Mesenchymal stem cell (in vitro differentiated cells and primary cell): ENCODE measurements at regions not wholly inside any gene's neighbourhood (a gene's known extent, or its start where the extent isn't known, plus 50 kb on each side); places are given as distances from the start of the nearest gene placed in this dataset.

Experiments
- DNase-seq: peaks from one replicate; pipeline ENCODE4 v3.0.0-alpha.2; 2013
- H2AFZ ChIP-seq: one replicate; pipeline ENCODE4 v1.6.1; 2013; ENCODE audit warnings: low read depth, mild to moderate bottlenecking, control low read depth, inconsistent platforms, low read length, moderate library complexity
- H2AK5ac ChIP-seq: 2 replicates; pipeline ENCODE4 v1.6.1; 2013; ENCODE audit warnings: low read length, moderate library complexity, mild to moderate bottlenecking, inconsistent platforms; ENCODE audit not compliant: severe bottlenecking
- H2BK120ac ChIP-seq: one replicate; pipeline ENCODE4 v1.6.1; 2013; ENCODE audit warnings: low read depth, mild to moderate bottlenecking, inconsistent platforms, low read length, moderate library complexity
- H2BK12ac ChIP-seq, 2 experiments: one replicate each; pipeline ENCODE4 v1.6.1; 2013; ENCODE audit warnings: inconsistent platforms in 2 of 2, low read length in 2 of 2, mild to moderate bottlenecking in 2 of 2, moderate library complexity in 2 of 2, control low read depth in 1 of 2
- H2BK15ac ChIP-seq: one replicate; pipeline ENCODE4 v1.6.1; 2013; ENCODE audit warnings: mild to moderate bottlenecking, low read depth, inconsistent platforms; ENCODE audit not compliant: poor library complexity, severe bottlenecking
- H2BK5ac ChIP-seq: 2 replicates; pipeline ENCODE4 v1.6.1; 2013; ENCODE audit warnings: low read depth, mild to moderate bottlenecking, low read length, control low read depth, inconsistent platforms; ENCODE audit not compliant: poor library complexity, severe bottlenecking
- H3K14ac ChIP-seq, 2 experiments: one replicate each; pipeline ENCODE4 v1.6.1; 2013; ENCODE audit warnings: inconsistent platforms in 2 of 2, low read length in 2 of 2, control low read depth in 1 of 2, mild to moderate bottlenecking in 1 of 2, moderate library complexity in 1 of 2
- H3K18ac ChIP-seq, 2 experiments: one replicate each; pipeline ENCODE4 v1.6.1; 2013; ENCODE audit warnings: inconsistent platforms in 2 of 2, low read length in 2 of 2, control low read depth in 1 of 2, low read depth in 1 of 2, mild to moderate bottlenecking in 1 of 2
- H3K23ac ChIP-seq, 2 experiments: one replicate each; pipeline ENCODE4 v1.6.1; 2013; ENCODE audit warnings: inconsistent platforms in 2 of 2, low read length in 2 of 2, mild to moderate bottlenecking in 2 of 2, moderate library complexity in 2 of 2, control low read depth in 1 of 2
- H3K27ac ChIP-seq: 2 replicates; pipeline ENCODE4 v1.5.1; 2013; ENCODE audit warnings: mild to moderate bottlenecking, moderate library complexity, low read length, control low read depth, inconsistent platforms; ENCODE audit not compliant: poor library complexity, severe bottlenecking
- H3K27me3 ChIP-seq, 2 experiments: 2 replicates each; pipeline versions ENCODE4 v1.6.1 to v1.7.0; 2013; ENCODE audit warnings: low read length in 2 of 2, mild to moderate bottlenecking in 2 of 2, moderate library complexity in 2 of 2, control low read depth in 1 of 2, inconsistent platforms in 1 of 2; ENCODE audit not compliant: control insufficient read depth in 1 of 2, insufficient read depth in 1 of 2
- H3K36me3 ChIP-seq, 2 experiments: 2 replicates each; pipeline versions ENCODE4 v1.6.1 to v1.7.0; 2013; ENCODE audit warnings: low read length in 2 of 2, control low read depth in 1 of 2, inconsistent platforms in 1 of 2, low read depth in 1 of 2, mild to moderate bottlenecking in 1 of 2; ENCODE audit not compliant: insufficient read depth in 2 of 2, control insufficient read depth in 1 of 2
- H3K4ac ChIP-seq, 2 experiments: one replicate each; pipeline ENCODE4 v1.6.1; 2013; ENCODE audit warnings: inconsistent platforms in 2 of 2, low read length in 2 of 2, mild to moderate bottlenecking in 2 of 2, moderate library complexity in 2 of 2, control low read depth in 1 of 2, low read depth in 1 of 2
- H3K4me1 ChIP-seq: 2 replicates; pipeline ENCODE4 v1.6.1; 2013; ENCODE audit warnings: low read depth, low read length, control low read depth; ENCODE audit not compliant: control insufficient read depth, insufficient read depth
- H3K4me2 ChIP-seq: 2 replicates; pipeline ENCODE4 v1.6.1; 2013; ENCODE audit warnings: low read length, mild to moderate bottlenecking, inconsistent platforms; ENCODE audit not compliant: poor library complexity, severe bottlenecking
- H3K4me3 ChIP-seq, 2 experiments: 2 replicates each; pipeline versions ENCODE4 v1.5.1 to v1.7.0; 2013; ENCODE audit warnings: low read length in 2 of 2, mild to moderate bottlenecking in 2 of 2, control low read depth in 1 of 2, low read depth in 1 of 2; ENCODE audit not compliant: insufficient read depth in 1 of 2
- H3K79me1 ChIP-seq: replicated peaks from 2 replicates; pipeline ENCODE4 v1.6.1; 2013; ENCODE audit warnings: mild to moderate bottlenecking, control low read depth, low read length, inconsistent platforms; ENCODE audit not compliant: poor library complexity, severe bottlenecking
- H3K9ac ChIP-seq: 2 replicates; pipeline ENCODE4 v1.7.0; 2013; ENCODE audit warnings: mild to moderate bottlenecking, low read length, moderate library complexity
- H3K9me3 ChIP-seq: 2 replicates; pipeline ENCODE4 v1.7.0; 2013; ENCODE audit warnings: mild to moderate bottlenecking, low read length; ENCODE audit not compliant: control insufficient read depth
- H4K8ac ChIP-seq: one replicate; pipeline ENCODE4 v1.6.1; 2013; ENCODE audit warnings: inconsistent platforms, mild to moderate bottlenecking, low read length, moderate library complexity
- H4K91ac ChIP-seq: one replicate; pipeline ENCODE4 v1.6.1; 2013; ENCODE audit warnings: mild to moderate bottlenecking, low read length, inconsistent platforms
- WGBS: methylation state at CpG from one replicate; pipeline ENCODE4 v1.1.7; 2013; ENCODE audit warnings: mixed read lengths; 5-methylcytosine and 5-hydroxymethylcytosine counted together

DNA sequence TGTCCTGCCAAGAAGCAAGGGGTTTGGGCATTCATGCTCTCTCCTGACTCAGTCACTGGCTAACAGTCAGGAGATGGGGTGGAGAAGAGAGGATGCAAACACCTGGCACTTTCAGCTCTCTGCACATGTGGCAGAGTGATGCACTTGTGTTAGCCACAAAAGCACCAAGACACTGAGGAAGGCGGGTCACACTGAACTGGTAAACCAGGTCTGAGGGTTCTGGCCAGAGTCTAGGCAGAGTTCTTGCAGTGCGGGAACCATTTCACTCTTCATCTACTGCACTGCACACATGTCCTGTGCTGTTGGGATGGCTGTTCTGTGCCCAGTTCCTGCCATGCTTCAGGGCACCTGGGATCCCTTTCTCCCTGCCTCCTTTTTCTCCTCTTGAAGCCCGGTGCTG lies 157.1 kb upstream of the GDNF start:
- Histone ChIP-seq H3K4me2 (no peak overlapping the region), H3K23ac (no peak overlapping the region), H3K9me3 (peaks cover 4% of the 10 kb centered on the region), H4K91ac (no peak overlapping the region), H2AK5ac (no peak overlapping the region), H3K4me3 (no peak overlapping the region), H3K79me1 (no peaks in the 10 kb centered on the region), H3K36me3 (no peaks in the 10 kb centered on the region), H2AFZ (no peak overlapping the region), H2BK120ac (no peak overlapping the region), H3K27ac (no peak overlapping the region), H3K27me3 (peaks cover 15 to 57% of the 10 kb centered on the region in 2 experiments), H3K4ac (no peak overlapping the region), H2BK12ac (no peak overlapping the region), H3K4me1 (no peaks in the 10 kb centered on the region), H3K9ac (no peak overlapping the region), H3K14ac (no peak overlapping the region), H3K18ac (no peak overlapping the region), H4K8ac (no peak overlapping the region), H2BK15ac (no peak overlapping the region), H2BK5ac (no peak overlapping the region)
- DNase-seq: no peak
- 67% methylated on average over 2 of the region's 3 CpGs for WGBS

DNA sequence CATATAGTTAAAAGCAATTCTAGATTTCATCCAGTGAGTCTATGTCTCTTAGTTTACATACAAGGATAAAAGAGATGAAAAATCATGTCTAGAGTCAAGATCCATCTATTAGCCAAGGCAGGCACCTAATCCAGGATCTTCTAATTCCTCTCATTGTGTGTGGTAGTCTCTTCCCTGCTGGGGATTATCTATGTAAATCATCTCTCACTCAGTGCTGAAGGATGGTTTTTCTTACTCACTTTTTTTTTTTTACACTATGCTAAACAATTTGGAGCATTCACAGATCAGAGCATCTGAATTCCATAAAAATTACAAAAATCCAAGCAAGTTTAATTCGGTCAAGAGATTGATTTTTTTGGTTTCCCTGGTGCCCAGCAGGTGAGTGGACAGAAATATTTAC lies 154.9 kb upstream of the GDNF start:
- no peaks in the 10 kb centered on the region for H3K79me1 ChIP-seq
- H3K18ac ChIP-seq: no peak overlapping the region
- H3K36me3 ChIP-seq: no peaks in the 10 kb centered on the region
- H3K27me3 ChIP-seq: peaks cover 13 to 69% of the 10 kb centered on the region in 2 experiments
- H2BK15ac ChIP-seq: no peak overlapping the region
- H2AK5ac ChIP-seq: no peak overlapping the region
- H2BK12ac ChIP-seq: no peak overlapping the region
- 83% methylated on average over 1 of the region's 1 CpG for WGBS
- no peak for DNase-seq
- no peak overlapping the region for H2BK120ac ChIP-seq
- no peak overlapping the region for H3K4me2 ChIP-seq
- no peak overlapping the region for H3K27ac ChIP-seq
- H3K4me3 ChIP-seq: no peak overlapping the region
- no peak overlapping the region for H2AFZ ChIP-seq
- H3K14ac ChIP-seq: no peak overlapping the region
- no peaks in the 10 kb centered on the region for H3K4me1 ChIP-seq
- H2BK5ac ChIP-seq: no peak overlapping the region
- H3K9ac ChIP-seq: no peak overlapping the region
- no peak overlapping the region for H3K4ac ChIP-seq
- peaks cover 4% of the 10 kb centered on the region for H3K9me3 ChIP-seq
- no peak overlapping the region for H4K8ac ChIP-seq
- no peak overlapping the region for H4K91ac ChIP-seq
- no peak overlapping the region for H3K23ac ChIP-seq

GRCh38 chr5:37991301-37992299 lies 151.8 kb upstream of the GDNF start:
- no peaks in the 10 kb centered on the region for H3K79me1 ChIP-seq
- no peaks in the 10 kb centered on the region for H3K9me3 ChIP-seq
- H3K4me1 ChIP-seq: no peaks in the 10 kb centered on the region
- WGBS: 39% methylated on average over 10 of the region's 10 CpGs
- H3K23ac ChIP-seq: no peak overlapping the region
- H4K91ac ChIP-seq: no peak overlapping the region
- H3K4ac ChIP-seq: peak overlapping the region in 1 of 2 experiments; percentile 67
- H3K18ac ChIP-seq: peak overlapping the region in 1 of 2 experiments; percentile 29
- no peak overlapping the region for H4K8ac ChIP-seq
- no peak overlapping the region for H2AFZ ChIP-seq
- H3K27me3 ChIP-seq: peaks cover 20 to 74% of the 10 kb centered on the region in 2 experiments
- H2BK12ac ChIP-seq: peak overlapping the region; percentile 50 to 71
- H3K4me2 ChIP-seq: no peak overlapping the region
- no peak overlapping the region for H2BK15ac ChIP-seq
- no peak overlapping the region for H3K9ac ChIP-seq
- H3K4me3 ChIP-seq: no peak overlapping the region
- H2BK120ac ChIP-seq: no peak overlapping the region
- no peak overlapping the region for H3K27ac ChIP-seq
- H2AK5ac ChIP-seq: no peak overlapping the region
- no peak overlapping the region for H3K14ac ChIP-seq
- H2BK5ac ChIP-seq: no peak overlapping the region
- peak; percentile 42 for DNase-seq
- no peaks in the 10 kb centered on the region for H3K36me3 ChIP-seq

DNA sequence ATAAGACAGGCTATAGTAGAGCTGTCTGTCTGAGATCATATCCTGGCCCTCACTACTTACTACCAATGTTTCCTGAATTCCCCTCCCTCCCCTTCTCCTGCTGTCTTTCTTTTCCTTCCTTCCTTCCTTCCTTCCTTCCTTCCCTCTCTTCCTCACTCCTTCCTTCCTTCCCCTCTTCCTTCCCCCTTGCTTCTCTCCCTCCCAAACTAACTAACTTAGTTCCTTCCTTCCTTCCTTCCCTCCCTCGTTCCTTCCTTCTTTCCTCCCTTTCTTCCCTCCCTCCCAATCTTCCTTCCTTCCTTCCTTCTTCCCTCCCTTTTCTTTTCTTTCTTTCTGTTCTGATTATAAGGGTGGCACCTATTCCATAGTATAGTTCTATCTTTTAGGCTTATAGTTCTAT lies 150.0 kb upstream of the GDNF start:
- H4K91ac ChIP-seq: no peak overlapping the region
- H3K23ac ChIP-seq: no peak overlapping the region
- H2BK120ac ChIP-seq: no peak overlapping the region
- no peak overlapping the region for H3K4me2 ChIP-seq
- H3K4ac ChIP-seq: no peak overlapping the region
- no peak overlapping the region for H3K9ac ChIP-seq
- no peak overlapping the region for H2AFZ ChIP-seq
- H3K4me3 ChIP-seq: no peak overlapping the region
- H3K14ac ChIP-seq: no peak overlapping the region
- H2BK5ac ChIP-seq: no peak overlapping the region
- H4K8ac ChIP-seq: no peak overlapping the region
- no peaks in the 10 kb centered on the region for H3K9me3 ChIP-seq
- no peak overlapping the region for H2BK15ac ChIP-seq
- H3K79me1 ChIP-seq: no peaks in the 10 kb centered on the region
- H3K27ac ChIP-seq: no peak overlapping the region
- H2AK5ac ChIP-seq: no peak overlapping the region
- H3K18ac ChIP-seq: peak overlapping the region; percentile 30 to 43
- H3K4me1 ChIP-seq: no peaks in the 10 kb centered on the region
- H3K36me3 ChIP-seq: no peaks in the 10 kb centered on the region
- DNase-seq: no peak
- H2BK12ac ChIP-seq: peak overlapping the region in 1 of 2 experiments; percentile 1
- WGBS: 100% methylated on average over 1 of the region's 1 CpG
- peaks cover 26 to 74% of the 10 kb centered on the region in 2 experiments for H3K27me3 ChIP-seq
